GM12865 (cell line): ENCODE measurements at regions not wholly inside any gene's neighbourhood (a gene's known extent, or its start where the extent isn't known, plus 50 kb on each side); places are given as distances from the start of the nearest gene placed in this dataset.

Source experiments
- DNase-seq: peaks from one replicate; pipeline ENCODE4 v3.0.0; 2010; ENCODE audit warnings: low read depth
- H3K4me3 ChIP-seq: 2 replicates; pipeline ENCODE4 v1.5.1; 2011; ENCODE audit warnings: mild to moderate bottlenecking, low read depth, low read length, control low read depth
- TF ChIP-seq, protein P1 (sequence below): IDR thresholded peaks from 2 replicates; pipeline ENCODE4 v1.5.1; 2011; ENCODE audit warnings: low read length, control low read depth, low read depth, inconsistent platforms; ENCODE audit not compliant: insufficient read depth; ENCODE audit errors: missing control alignments

GRCh38 chr16:85258166-85258565 is 145.9 kb upstream of the CIBAR2 start:
- H3K4me3 ChIP-seq: no peak overlapping the region
- no peak for DNase-seq
- TF ChIP-seq, protein P1, sequence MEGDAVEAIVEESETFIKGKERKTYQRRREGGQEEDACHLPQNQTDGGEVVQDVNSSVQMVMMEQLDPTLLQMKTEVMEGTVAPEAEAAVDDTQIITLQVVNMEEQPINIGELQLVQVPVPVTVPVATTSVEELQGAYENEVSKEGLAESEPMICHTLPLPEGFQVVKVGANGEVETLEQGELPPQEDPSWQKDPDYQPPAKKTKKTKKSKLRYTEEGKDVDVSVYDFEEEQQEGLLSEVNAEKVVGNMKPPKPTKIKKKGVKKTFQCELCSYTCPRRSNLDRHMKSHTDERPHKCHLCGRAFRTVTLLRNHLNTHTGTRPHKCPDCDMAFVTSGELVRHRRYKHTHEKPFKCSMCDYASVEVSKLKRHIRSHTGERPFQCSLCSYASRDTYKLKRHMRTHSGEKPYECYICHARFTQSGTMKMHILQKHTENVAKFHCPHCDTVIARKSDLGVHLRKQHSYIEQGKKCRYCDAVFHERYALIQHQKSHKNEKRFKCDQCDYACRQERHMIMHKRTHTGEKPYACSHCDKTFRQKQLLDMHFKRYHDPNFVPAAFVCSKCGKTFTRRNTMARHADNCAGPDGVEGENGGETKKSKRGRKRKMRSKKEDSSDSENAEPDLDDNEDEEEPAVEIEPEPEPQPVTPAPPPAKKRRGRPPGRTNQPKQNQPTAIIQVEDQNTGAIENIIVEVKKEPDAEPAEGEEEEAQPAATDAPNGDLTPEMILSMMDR: no peak

GRCh38 chr16:85258629-85259028 is 146.4 kb upstream of the CIBAR2 start:
- H3K4me3 ChIP-seq: no peak overlapping the region

GRCh38 chr16:85259115-85259831 is 147.0 kb upstream of the CIBAR2 start:
- H3K4me3 ChIP-seq: no peak overlapping the region
- no peak for DNase-seq
- TF ChIP-seq, protein P1: no peak

More at GRCh38 chr16:85258629-85259028, 146.4 kb upstream of the CIBAR2 start:
- DNase-seq: no peak
- TF ChIP-seq, protein P1: no peak

- DNase-seq: no peak
- TF ChIP-seq, protein P1: no peak
- H3K4me3 ChIP-seq: no peak overlapping the region
Observed at GRCh38 chr16:85259832-85260167, 147.5 kb upstream of the CIBAR2 start.

DNA sequence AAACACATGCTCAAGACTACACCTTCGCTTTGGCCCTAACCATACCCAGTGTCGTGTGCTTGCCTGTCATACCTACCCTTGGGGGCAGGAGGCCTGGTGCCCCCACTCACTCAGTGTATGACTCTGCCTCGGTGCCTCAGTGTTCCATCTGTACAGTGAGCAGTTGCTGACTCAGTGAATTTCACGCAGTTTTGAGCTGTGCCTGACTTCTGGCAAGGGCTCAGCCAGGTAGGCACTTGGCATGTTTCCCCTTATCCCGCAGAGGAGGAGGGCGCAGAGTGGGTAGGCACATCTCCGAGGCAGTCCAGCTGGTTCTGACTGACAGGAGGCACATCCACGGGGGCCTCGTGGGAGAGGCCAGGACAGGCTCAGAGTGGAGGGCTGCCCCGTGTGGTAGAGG is 148.9 kb upstream of the CIBAR2 start:
- TF ChIP-seq, protein P1: no peak
- no peak for DNase-seq
- H3K4me3 ChIP-seq: no peak overlapping the region

GRCh38 chr16:85261657-85262557 is 149.6 kb upstream of the CIBAR2 start:
- no peak for DNase-seq
- TF ChIP-seq, protein P1: no peak
- H3K4me3 ChIP-seq: no peak overlapping the region
